HCT116 (cell line): ENCODE measurements at regions not wholly inside any gene's neighbourhood (a gene's known extent, or its start where the extent isn't known, plus 50 kb on each side); places are given as distances from the start of the nearest gene placed in this dataset.

Experiments used
- TCF7L2 ChIP-seq: IDR thresholded peaks from 2 replicates; pipeline ENCODE4 v1.7.0; 2011; ENCODE audit warnings: borderline replicate concordance, inconsistent platforms; ENCODE audit not compliant: insufficient read depth, insufficient read length; ENCODE audit errors: extremely low read depth
- ZFX ChIP-seq: fragments of 450-650 bp; IDR thresholded peaks from 2 replicates; pipeline ENCODE4 v1.6.1; 2017
- TF ChIP-seq, protein P1 (sequence below): IDR thresholded peaks from 2 replicates; pipeline ENCODE4 v1.6.1; 2012

DNA sequence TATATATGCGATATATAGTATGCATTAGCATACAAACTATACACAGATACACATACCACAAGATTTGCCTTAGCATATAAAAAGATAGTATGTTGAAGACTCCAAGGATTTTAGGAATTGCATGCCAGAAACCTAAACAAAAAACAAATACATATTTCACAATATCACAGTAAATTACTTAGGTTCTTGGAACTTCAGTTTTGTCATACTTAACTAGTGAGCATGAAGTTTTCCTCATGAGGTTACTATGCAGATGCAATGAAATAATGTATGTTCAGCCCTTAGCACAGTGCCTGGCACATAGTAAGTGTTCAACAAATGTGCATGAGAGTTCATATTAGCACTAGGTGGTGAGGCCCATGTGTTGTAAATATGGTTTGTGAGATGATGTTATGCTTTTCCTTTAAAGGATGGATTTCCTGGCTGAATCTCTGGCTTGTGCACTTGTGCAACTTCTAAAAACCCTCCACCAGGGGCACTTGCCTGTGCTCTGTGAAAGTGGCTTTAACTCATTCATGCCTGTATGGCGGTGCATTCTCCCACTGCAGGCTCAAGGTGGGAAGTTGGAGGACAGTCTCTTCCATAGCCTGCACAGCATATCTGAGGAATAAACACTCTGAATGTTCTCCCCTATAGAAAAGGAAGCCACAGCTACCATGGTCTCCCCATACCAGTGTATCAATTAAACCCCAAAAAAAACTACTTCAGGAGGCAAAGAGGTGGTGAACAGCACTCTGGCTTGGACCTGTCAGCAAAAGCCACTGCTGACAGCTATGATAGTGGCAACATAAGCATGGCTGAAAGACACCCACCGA lies 624.1 kb upstream of the CDH4 start:
- TF ChIP-seq, protein P1, sequence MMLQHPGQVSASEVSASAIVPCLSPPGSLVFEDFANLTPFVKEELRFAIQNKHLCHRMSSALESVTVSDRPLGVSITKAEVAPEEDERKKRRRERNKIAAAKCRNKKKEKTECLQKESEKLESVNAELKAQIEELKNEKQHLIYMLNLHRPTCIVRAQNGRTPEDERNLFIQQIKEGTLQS, result no peak
- TF ChIP-seq TCF7L2 (no peak), ZFX (no peak)
